GM12878 (cell line): ENCODE measurements at regions not wholly inside any gene's neighbourhood (a gene's known extent, or its start where the extent isn't known, plus 50 kb on each side); places are given as distances from the start of the nearest gene placed in this dataset.

Source experiments
- ATAC-seq: fragments of 200-7000 bp; cut with Tn5 transposase; 3 replicates; pipeline ENCODE4 v1.9.1; 2020; ENCODE audit warnings: mild to moderate bottlenecking, moderate library complexity
- BruUV-seq: library from RNA; stranded (reverse); fragments of 400-500 nt; replicated peaks from 2 replicates; lab custom pipeline; 2021; lab: Mats Ljungman, UMichigan
- CTCF ChIA-PET: fragments of 300-600 bp; sonication (Branson Sonifier 250); formaldehyde crosslinking; extraction: SDS; loops from one replicate; lab custom pipeline; 2021; ENCODE audit warnings: inconsistent platforms; lab: Yijun Ruan, JAX
- POLR2A ChIA-PET: fragments of 350-600 bp; formaldehyde crosslinking; extraction: SDS; loops from one replicate; lab custom pipeline; 2021; ENCODE audit warnings: inconsistent platforms; lab: Charles Lee
- RAD21 ChIA-PET: fragments of 300-600 bp; sonication (Branson Sonifier 250); formaldehyde crosslinking; loops from one replicate; lab custom pipeline; 2023; ENCODE audit warnings: antibody characterized with exemption; ENCODE audit not compliant: unreplicated experiment; lab: Charles Lee
- SMC1A ChIA-PET: fragments of 300-600 bp; sonication (Branson Sonifier 250); formaldehyde crosslinking; loops from one replicate; lab custom pipeline; 2023; ENCODE audit not compliant: unreplicated experiment, uncharacterized antibody; lab: Charles Lee
- DNase-seq: peaks from one replicate; pipeline ENCODE4 v3.0.0-alpha.2; 2011; ENCODE audit warnings: low read depth, low spot score
- FAIRE-seq: peaks from 3 replicates; lab custom pipeline; 2011; peaks lifted over from hg19 to GRCh38; lab: Jason Lieb, UNC
- H2AFZ ChIP-seq: 2 replicates; pipeline ENCODE4 v1.6.0; 2011; ENCODE audit warnings: low read depth, low read length, control low read depth; ENCODE audit not compliant: control insufficient read depth
- H3K27ac ChIP-seq: 2 replicates; pipeline ENCODE4 v1.5.1; 2011; ENCODE audit warnings: control low read depth; ENCODE audit not compliant: control insufficient read depth, insufficient read depth
- H3K27me3 ChIP-seq, 2 experiments: replicated peaks in 1 of 2; 2 replicates each; pipeline versions ENCODE4 v1.6.0 to v1.6.1; 2011; ENCODE audit warnings: low read length in 1 of 2; ENCODE audit not compliant: control insufficient read depth in 2 of 2, insufficient read depth in 2 of 2
- H3K36me3 ChIP-seq, 2 experiments: 2 replicates each; pipeline ENCODE4 v1.5.1; 2011; ENCODE audit warnings: low read length in 1 of 2; ENCODE audit not compliant: control insufficient read depth in 2 of 2, insufficient read depth in 2 of 2
- H3K4me1 ChIP-seq: 2 replicates; pipeline ENCODE4 v1.6.1; 2011; ENCODE audit warnings: mild to moderate bottlenecking, low read length, moderate library complexity, mixed read lengths; ENCODE audit not compliant: control insufficient read depth, insufficient read depth
- H3K4me2 ChIP-seq: 2 replicates; pipeline ENCODE4 v1.6.0; 2011; ENCODE audit warnings: control low read depth; ENCODE audit not compliant: control insufficient read depth, insufficient read depth
- H3K4me3 ChIP-seq: fragments of 200-600 bp; sonication (generic); 2 replicates; pipeline ENCODE4 v1.5.1; 2016
- H3K79me2 ChIP-seq: 2 replicates; pipeline ENCODE4 v1.6.0; 2011; ENCODE audit warnings: low read length; ENCODE audit not compliant: control insufficient read depth, insufficient read depth
- H3K9ac ChIP-seq: 2 replicates; pipeline ENCODE4 v1.8.0; 2011; ENCODE audit warnings: low read length, control low read depth, mixed read lengths; ENCODE audit not compliant: control insufficient read depth, insufficient read depth
- H3K9me3 ChIP-seq: replicated peaks from 3 replicates; pipeline ENCODE4 v1.5.1; 2011; ENCODE audit warnings: mild to moderate bottlenecking, low read length; ENCODE audit not compliant: control insufficient read depth, insufficient read depth
- H4K20me1 ChIP-seq: 2 replicates; pipeline ENCODE4 v1.6.0; 2011; ENCODE audit not compliant: control insufficient read depth, insufficient read depth
- BCL11A ChIP-seq: IDR thresholded peaks from 2 replicates; pipeline ENCODE4 v1.6.1; 2011; ENCODE audit warnings: low read depth, low read length
- CBX3 ChIP-seq: fragments of 200-600 bp; sonication (generic); IDR thresholded peaks from 2 replicates; pipeline ENCODE4 v1.6.1; 2016; ENCODE audit warnings: low read depth, borderline replicate concordance
- FOS ChIP-seq: IDR thresholded peaks from 3 replicates; pipeline ENCODE4 v1.6.1; 2011; ENCODE audit warnings: borderline replicate concordance; ENCODE audit not compliant: insufficient read length; ENCODE audit errors: extremely low read depth
- GATAD2B ChIP-seq: fragments of 450-650 bp; conservative IDR thresholded peaks from 2 replicates; pipeline ENCODE4 v1.6.1; 2017; ENCODE audit warnings: low read depth, mild to moderate bottlenecking, moderate library complexity
- MXI1 ChIP-seq: fragments of 150-350 bp; IDR thresholded peaks from 2 replicates; pipeline ENCODE4 v1.6.1; 2011; ENCODE audit warnings: low read depth, mild to moderate bottlenecking, inconsistent platforms, low read length, improper control_type of control experiment
- SP1 ChIP-seq: IDR thresholded peaks from one replicate; pipeline ENCODE4 v1.6.1; 2011; ENCODE audit warnings: low read depth, low read length
- SRF ChIP-seq, 2 experiments: IDR thresholded peaks; 2 replicates each; pipeline ENCODE4 v1.6.1; 2011; ENCODE audit warnings: low read depth in 2 of 2, low read length in 2 of 2, mild to moderate bottlenecking in 1 of 2, moderate library complexity in 1 of 2
- TCF7 ChIP-seq: IDR thresholded peaks from 2 replicates; pipeline ENCODE4 v1.6.1; 2014; ENCODE audit warnings: antibody characterized with exemption, borderline replicate concordance
- USF1 ChIP-seq: IDR thresholded peaks from 2 replicates; pipeline ENCODE4 v1.6.1; 2011; ENCODE audit warnings: borderline replicate concordance, low read depth, mild to moderate bottlenecking, moderate library complexity, mixed read lengths, low read length; ENCODE audit not compliant: insufficient read depth; ENCODE audit errors: extremely low read length
- YBX1 ChIP-seq: fragments of 450-650 bp; IDR thresholded peaks from 2 replicates; pipeline ENCODE4 v1.6.1; 2016; ENCODE audit warnings: antibody characterized with exemption
- ZNF622 ChIP-seq: fragments of 450-650 bp; IDR thresholded peaks from 2 replicates; pipeline ENCODE4 v1.6.1; 2017; ENCODE audit warnings: mild to moderate bottlenecking, inconsistent platforms
- in situ Hi-C: fragments of 300-500 bp; cut with MboI; formaldehyde crosslinking; loops from 9 replicates; pipeline ENCODE4 v1.14.3; 2018; ENCODE audit warnings: mixed read lengths
- intact Hi-C: fragments of 100-400 bp; cut with micrococcal nuclease; formaldehyde crosslinking; loops from one replicate; pipeline ENCODE4 v1.14.2; 2022; ENCODE audit not compliant: unreplicated experiment
- TF ChIP-seq, protein P1 (sequence below): fragments of 450-650 bp; IDR thresholded peaks from 2 replicates; pipeline ENCODE4 v1.6.1; 2016; ENCODE audit warnings: mild to moderate bottlenecking, moderate library complexity, borderline replicate concordance
- TF ChIP-seq, protein P2 (sequence below): fragments of 450-650 bp; formaldehyde crosslinking; IDR thresholded peaks from 2 replicates; pipeline ENCODE4 v1.4.0; 2022; ENCODE audit warnings: mild to moderate bottlenecking, moderate library complexity
- TF ChIP-seq, protein P3 (sequence below): fragments of 150-350 bp; IDR thresholded peaks from 2 replicates; pipeline ENCODE4 v1.6.1; 2016; ENCODE audit warnings: low read depth, low read length

DNA sequence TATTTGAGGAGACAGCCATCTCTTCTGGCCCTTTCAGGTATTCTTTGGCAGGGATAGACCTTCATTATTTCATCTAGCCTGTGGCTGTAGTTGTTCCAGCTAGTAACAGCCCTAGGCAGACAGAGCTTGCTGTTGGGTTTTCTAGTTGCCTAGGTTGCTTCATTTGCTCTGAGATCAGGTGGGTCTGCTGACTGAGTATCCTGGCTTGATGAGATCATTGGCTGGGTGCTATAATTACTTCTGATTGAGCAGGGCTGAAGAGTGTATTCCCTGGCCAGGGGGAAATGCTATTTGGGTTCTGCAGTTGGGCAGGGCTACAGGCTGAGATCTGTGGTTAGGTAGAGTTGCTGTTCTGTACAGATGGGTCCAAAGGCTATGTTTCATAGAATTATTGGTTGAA lies 456.1 kb downstream of the PSAT1 start:
- intact Hi-C loops: no loop called here
- Histone ChIP-seq H3K4me1 (no peaks in the 10 kb centered on the region), H3K27me3 (no peaks in the 10 kb centered on the region), H2AFZ (no peak overlapping the region), H3K27ac (no peak overlapping the region), H3K9me3 (no peaks in the 10 kb centered on the region), H4K20me1 (no peaks in the 10 kb centered on the region), H3K36me3 (no peaks in the 10 kb centered on the region), H3K4me3 (no peak overlapping the region), H3K9ac (no peak overlapping the region), H3K4me2 (no peak overlapping the region), H3K79me2 (no peaks in the 10 kb centered on the region)
- CTCF ChIA-PET: no interaction called here
- POLR2A ChIA-PET: no interaction called here
- TF ChIP-seq TCF7: no peak
- TF ChIP-seq, protein P1, sequence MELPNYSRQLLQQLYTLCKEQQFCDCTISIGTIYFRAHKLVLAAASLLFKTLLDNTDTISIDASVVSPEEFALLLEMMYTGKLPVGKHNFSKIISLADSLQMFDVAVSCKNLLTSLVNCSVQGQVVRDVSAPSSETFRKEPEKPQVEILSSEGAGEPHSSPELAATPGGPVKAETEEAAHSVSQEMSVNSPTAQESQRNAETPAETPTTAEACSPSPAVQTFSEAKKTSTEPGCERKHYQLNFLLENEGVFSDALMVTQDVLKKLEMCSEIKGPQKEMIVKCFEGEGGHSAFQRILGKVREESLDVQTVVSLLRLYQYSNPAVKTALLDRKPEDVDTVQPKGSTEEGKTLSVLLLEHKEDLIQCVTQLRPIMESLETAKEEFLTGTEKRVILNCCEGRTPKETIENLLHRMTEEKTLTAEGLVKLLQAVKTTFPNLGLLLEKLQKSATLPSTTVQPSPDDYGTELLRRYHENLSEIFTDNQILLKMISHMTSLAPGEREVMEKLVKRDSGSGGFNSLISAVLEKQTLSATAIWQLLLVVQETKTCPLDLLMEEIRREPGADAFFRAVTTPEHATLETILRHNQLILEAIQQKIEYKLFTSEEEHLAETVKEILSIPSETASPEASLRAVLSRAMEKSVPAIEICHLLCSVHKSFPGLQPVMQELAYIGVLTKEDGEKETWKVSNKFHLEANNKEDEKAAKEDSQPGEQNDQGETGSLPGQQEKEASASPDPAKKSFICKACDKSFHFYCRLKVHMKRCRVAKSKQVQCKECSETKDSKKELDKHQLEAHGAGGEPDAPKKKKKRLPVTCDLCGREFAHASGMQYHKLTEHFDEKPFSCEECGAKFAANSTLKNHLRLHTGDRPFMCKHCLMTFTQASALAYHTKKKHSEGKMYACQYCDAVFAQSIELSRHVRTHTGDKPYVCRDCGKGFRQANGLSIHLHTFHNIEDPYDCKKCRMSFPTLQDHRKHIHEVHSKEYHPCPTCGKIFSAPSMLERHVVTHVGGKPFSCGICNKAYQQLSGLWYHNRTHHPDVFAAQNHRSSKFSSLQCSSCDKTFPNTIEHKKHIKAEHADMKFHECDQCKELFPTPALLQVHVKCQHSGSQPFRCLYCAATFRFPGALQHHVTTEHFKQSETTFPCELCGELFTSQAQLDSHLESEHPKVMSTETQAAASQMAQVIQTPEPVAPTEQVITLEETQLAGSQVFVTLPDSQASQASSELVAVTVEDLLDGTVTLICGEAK: no peak
- no peak for TF ChIP-seq FOS
- no peak for TF ChIP-seq USF1
- TF ChIP-seq CBX3: no peak
- TF ChIP-seq GATAD2B: no peak
- no peak for TF ChIP-seq YBX1
- TF ChIP-seq SP1: no peak
- TF ChIP-seq, protein P2, sequence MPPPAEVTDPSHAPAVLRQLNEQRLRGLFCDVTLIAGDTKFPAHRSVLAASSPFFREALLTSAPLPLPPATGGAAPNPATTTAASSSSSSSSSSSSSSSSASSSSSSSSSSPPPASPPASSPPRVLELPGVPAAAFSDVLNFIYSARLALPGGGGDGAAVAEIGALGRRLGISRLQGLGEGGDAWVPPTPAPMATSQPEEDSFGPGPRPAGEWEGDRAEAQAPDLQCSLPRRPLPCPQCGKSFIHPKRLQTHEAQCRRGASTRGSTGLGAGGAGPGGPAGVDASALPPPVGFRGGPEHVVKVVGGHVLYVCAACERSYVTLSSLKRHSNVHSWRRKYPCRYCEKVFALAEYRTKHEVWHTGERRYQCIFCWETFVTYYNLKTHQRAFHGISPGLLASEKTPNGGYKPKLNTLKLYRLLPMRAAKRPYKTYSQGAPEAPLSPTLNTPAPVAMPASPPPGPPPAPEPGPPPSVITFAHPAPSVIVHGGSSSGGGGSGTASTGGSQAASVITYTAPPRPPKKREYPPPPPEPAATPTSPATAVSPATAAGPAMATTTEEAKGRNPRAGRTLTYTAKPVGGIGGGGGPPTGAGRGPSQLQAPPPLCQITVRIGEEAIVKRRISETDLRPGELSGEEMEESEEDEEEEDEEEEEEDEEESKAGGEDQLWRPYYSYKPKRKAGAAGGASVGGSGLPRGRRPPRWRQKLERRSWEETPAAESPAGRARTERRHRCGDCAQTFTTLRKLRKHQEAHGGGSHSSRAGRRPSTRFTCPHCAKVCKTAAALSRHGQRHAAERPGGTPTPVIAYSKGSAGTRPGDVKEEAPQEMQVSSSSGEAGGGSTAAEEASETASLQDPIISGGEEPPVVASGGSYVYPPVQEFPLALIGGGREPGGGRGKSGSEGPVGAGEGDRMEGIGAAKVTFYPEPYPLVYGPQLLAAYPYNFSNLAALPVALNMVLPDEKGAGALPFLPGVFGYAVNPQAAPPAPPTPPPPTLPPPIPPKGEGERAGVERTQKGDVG (CRISPR knock-in tag): no peak
- TF ChIP-seq, protein P3, sequence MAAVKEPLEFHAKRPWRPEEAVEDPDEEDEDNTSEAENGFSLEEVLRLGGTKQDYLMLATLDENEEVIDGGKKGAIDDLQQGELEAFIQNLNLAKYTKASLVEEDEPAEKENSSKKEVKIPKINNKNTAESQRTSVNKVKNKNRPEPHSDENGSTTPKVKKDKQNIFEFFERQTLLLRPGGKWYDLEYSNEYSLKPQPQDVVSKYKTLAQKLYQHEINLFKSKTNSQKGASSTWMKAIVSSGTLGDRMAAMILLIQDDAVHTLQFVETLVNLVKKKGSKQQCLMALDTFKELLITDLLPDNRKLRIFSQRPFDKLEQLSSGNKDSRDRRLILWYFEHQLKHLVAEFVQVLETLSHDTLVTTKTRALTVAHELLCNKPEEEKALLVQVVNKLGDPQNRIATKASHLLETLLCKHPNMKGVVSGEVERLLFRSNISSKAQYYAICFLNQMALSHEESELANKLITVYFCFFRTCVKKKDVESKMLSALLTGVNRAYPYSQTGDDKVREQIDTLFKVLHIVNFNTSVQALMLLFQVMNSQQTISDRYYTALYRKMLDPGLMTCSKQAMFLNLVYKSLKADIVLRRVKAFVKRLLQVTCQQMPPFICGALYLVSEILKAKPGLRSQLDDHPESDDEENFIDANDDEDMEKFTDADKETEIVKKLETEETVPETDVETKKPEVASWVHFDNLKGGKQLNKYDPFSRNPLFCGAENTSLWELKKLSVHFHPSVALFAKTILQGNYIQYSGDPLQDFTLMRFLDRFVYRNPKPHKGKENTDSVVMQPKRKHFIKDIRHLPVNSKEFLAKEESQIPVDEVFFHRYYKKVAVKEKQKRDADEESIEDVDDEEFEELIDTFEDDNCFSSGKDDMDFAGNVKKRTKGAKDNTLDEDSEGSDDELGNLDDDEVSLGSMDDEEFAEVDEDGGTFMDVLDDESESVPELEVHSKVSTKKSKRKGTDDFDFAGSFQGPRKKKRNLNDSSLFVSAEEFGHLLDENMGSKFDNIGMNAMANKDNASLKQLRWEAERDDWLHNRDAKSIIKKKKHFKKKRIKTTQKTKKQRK: no peak
- no peak for TF ChIP-seq MXI1
- TF ChIP-seq SRF (IDR thresholded peaks at IDR 0.05; ENCODE audit: low read depth in 2 of 2, low read length in 2 of 2): no peak
- TF ChIP-seq BCL11A: no peak
- no peak for TF ChIP-seq ZNF622
- SMC1A ChIA-PET: no interaction called here
- DNase-seq (no peak), FAIRE-seq (no peak), ATAC-seq (no peak)
- RAD21 ChIA-PET: no interaction called here
- BruUV-seq: no TSS peak
- in situ Hi-C loops: no loop called here
